Stomach (tissue), 4 donors: ENCODE measurements at regions not wholly inside any gene's neighbourhood (a gene's known extent, or its start where the extent isn't known, plus 50 kb on each side); places are given as distances from the start of the nearest gene placed in this dataset.

ENCODE experiments used
- CTCF ChIP-seq, 7 experiments: fragments of 450-650 bp in 4 of 7; fragments of 200-600 bp in 3 of 7; sonication (generic) in 3 of 7; IDR thresholded peaks; one replicate each; pipeline ENCODE4 v1.5.1; 2016 to 2019; ENCODE audit warnings: antibody characterized with exemption in 7 of 7, control low read depth in 2 of 7, mild to moderate bottlenecking in 1 of 7
- POLR2A ChIP-seq, 4 donors: fragments of 450-650 bp; IDR thresholded peaks; one replicate each; pipeline ENCODE4 v1.6.1; 2016; ENCODE audit warnings: antibody characterized with exemption in 4 of 4, control low read depth in 2 of 4, mild to moderate bottlenecking in 1 of 4, moderate library complexity in 1 of 4

- TF ChIP-seq CTCF (IDR thresholded peaks at IDR 0.05) (no peak), POLR2A (IDR thresholded peaks at IDR 0.05) (no peak)
These were observed 141.5 kb downstream of the AQP4 start for GRCh38 chr18:26723981-26724380.
